NCI-H2171 (cell line): ENCODE measurements at regions not wholly inside any gene's neighbourhood (a gene's known extent, or its start where the extent isn't known, plus 50 kb on each side); places are given as distances from the start of the nearest gene placed in this dataset.
"Not testable (repeated sequence)": the region's sequence is repeated elsewhere in the genome, so short reads cannot be mapped to it uniquely, and the experiment has no call there.

Experiments
- DNase-seq: peaks from one replicate; lab custom pipeline; 2025; lab: John Stamatoyannopoulos, UW

DNA sequence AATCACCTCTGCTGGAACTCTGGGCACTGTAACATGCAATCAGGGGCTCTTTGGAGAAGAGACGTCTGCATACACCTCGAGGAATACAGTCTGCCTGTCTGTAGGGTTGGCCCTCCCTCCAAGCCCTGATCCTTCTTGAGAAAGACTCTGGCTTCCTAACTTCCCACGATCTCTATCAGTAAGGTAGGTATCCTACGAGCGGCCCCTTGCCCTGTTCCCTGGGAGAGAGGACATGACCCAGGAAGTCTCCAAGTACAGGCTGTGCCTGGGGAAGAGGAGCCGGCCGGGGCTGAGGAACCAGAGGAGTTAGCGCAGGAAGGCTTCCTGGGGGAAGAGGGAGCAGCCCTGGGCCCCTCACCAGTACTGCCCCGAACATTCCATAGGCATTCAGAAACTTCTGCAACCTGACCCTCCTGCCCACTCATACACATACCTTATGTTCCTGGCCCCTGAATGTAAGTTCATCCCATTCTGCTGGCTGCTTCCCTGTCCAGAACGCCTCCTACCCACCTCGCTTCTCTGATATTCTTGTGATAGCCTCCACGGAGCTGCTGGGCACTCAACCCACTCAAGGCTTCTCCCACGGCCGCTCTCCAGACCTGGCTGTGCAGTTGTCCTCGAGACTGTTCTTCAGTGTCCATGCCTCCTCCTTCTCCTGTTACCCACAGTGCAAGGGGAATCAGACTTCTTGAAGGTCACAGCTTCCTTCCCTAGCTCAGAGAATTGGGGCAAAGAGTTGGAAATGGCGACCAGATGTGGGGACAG lies 116.1 kb downstream of the CYP26B1 start:
- DNase-seq, result no peak

GRCh38 chr2:72028996-72029395 lies 118.7 kb downstream of the CYP26B1 start:
- DNase-seq, result no peak

- DNase-seq, result no peak
Observed at GRCh38 chr2:72028351-72028995, 119.2 kb downstream of the CYP26B1 start.

DNA sequence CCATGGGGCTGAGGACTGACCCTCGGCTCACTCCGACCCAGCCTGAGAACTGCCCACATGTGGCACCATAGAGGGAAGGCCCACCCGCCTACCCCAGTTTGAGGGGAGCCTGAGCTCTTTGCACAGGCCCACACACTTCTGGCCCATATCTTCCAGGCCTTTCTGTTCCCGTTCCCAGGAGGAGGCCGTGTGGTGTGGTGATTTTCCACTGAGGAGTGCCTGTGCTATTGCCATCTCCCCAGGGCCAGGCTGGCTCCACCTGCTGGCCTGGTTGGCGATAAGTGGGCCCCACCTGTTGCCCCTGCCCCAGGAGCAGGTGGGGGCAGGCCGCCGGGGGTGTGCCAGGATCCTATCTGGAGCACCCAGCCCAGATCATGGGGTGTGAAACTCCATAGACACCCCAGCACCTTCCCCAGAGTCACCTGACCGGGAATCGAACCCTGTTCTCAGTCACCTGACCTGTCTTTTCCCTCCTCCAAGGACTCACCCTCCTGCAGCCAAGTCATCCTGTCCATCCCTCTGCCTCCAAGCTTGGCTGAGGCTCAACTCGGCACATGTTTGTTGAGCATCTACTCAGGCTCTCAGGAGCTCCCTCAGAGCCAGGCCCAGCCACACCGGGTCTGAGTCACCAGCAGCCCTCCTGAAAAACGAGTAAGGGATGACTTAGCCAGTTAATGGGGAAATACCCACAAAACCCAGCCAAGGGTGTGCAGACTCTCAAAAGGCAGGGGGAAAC lies 120.1 kb downstream of the CYP26B1 start:
- no peak for DNase-seq

- no peak for DNase-seq
Observed at GRCh38 chr2:72026819-72027425, 120.7 kb downstream of the CYP26B1 start.

DNA sequence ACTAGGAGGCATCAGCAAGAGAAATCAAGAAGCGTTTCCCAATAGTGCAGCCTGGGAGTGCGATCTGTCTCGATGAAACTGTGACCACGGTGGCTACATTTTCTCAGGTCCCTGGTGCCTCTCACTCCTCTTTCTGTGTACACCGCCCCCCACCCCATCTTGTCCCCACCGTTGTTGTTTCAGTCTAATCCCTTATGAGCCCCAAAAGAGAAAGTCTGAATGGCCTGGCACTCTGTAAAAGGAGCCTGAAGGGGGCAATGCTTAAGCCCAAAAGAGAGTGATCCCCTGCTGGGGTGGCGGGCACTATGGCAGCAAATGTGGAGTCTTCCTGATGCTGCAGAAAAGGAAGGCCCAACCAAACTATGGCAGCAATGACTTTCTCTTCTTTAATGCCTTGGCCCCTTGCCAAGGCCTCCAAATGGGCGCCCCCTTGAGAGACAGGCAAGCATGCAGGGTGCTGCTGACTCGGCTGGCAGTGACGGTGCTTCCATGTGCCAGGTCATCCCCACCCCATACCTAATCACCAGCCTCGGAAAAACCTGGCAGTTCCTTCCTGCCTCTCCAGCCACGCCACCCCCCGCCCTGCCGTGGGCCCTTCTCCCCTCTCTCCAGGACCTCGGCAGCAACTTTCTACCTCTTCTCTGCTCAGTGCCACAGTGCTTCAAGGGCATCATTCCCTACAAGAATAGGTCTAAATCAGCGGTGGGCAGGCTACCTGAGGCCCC lies 123.0 kb downstream of the CYP26B1 start:
- peak; percentile 3 for DNase-seq

- no peak for DNase-seq
Observed at GRCh38 chr2:72023678-72024390, 123.8 kb downstream of the CYP26B1 start.

DNA sequence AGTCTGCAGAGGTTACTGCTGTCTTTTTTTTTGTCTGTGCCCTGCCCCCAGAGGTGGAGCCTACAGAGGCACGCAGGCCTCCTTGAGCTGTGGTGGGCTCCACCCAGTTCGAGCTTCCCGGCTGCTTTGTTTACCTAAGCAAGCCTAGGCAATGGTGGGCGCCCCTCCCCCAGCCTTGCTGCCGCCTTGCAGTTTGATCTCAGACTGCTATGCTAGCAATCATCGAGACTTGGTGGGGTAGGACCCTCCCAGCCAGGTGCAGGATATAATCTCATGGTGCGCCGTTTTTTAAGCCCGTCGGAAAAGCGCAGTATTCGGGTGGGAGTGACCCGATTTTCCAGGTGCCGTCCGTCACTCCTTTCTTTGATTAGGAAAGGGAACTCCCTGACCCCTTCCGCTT lies 126.3 kb downstream of the CYP26B1 start:
- not testable (repeated sequence) for DNase-seq

- no peak for DNase-seq
Observed at GRCh38 chr2:72015266-72015665, 132.4 kb downstream of the CYP26B1 start.

- DNase-seq, result no peak
Observed at GRCh38 chr2:72014831-72015230, 132.8 kb downstream of the CYP26B1 start.

DNA sequence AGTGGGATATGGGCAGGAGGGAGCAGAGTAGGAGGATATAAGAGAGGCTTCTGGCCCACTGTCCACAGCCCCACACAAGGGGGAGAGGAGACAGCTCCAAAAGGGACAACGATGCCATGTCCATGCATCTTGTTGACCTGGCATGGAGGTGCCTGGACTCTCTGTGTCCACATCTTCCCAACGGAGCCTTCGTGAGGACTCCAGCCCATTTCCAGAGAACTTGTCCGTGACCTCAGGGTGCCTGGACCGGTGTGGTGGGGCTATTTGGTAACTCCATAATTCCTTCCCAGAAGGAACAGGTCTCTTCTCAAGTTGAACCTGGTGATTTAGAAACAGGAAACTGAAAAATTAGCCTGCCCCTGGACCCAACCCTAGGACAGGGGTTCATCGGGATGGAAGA lies 133.9 kb downstream of the CYP26B1 start:
- no peak for DNase-seq

GRCh38 chr2:72012886-72013574 lies 134.6 kb downstream of the CYP26B1 start:
- no peak for DNase-seq

- no peak for DNase-seq
Observed at GRCh38 chr2:72011791-72012190, 135.9 kb downstream of the CYP26B1 start.

DNA sequence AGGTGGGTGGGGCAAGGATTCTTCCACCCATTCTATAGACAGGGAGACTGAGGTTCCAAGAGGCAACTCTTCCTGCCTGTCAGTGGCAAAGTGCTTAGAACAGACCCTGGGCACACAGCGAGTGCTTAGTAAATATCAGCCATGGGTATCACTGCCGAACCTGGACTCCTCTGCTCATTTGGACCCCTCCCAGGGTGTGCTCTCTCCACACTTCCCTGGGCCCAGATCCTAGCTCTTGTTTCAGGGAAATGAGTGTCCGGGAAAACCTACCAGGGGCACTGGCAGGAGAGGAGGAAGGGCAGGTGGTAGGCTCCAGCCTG lies 136.3 kb downstream of the CYP26B1 start:
- DNase-seq, result no peak

DNA sequence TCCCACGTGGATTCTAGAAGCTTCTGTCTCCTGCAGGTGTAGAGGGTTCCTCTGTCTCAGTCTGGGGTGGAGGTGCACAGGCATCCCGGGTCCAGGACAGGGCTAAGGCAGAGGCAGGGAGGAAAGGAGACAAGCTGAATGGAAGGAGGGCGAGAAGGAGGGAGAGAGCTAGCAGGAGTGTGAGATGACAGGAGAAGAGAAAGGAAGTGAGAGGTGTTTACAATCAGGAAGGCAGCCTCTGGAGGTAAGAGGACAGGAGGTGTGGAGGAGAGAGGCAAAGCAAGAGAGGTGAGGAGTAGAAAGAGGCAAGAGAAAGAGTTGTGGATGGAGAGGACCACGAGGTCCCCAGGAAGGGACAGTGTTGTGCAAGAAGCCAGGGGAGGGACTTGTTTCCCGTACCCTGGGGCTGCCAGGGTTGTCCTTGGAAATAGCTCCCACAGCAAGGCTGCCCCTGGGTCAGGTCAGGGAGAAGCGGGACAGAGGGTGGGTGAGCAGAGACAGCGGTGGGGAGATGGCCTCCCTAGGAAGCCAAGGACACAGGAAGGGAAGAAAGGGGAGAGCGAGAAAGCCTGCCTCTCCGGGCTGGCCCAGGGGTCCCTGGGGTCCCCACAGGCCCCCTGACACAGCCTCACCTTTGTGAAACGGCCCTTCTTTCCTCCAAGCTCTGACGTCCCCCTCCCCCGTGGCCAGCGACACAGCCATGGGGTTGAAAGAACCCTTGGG lies 136.9 kb downstream of the CYP26B1 start:
- DNase-seq, result no peak

- DNase-seq, result no peak
Observed at GRCh38 chr2:72008608-72009007, 139.1 kb downstream of the CYP26B1 start.

DNA sequence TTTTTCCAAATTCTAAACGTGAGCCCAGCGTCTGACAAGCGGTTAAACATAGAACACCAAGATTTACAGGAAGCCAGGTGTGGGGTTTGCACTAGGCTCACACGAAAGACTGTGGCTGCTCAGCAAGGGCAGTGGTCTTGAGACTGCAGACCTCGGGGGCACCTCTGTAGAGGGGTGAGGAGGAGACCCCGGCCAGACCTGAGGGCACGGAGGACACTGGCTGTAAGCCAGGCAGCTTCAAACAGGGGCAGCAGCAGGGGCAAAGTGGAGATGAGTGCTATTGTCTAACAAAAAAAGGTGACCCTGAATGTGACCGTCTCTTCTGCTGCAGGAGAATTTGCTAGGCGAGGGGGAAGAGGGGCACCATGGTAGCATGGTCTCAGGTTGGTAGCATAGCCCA lies 140.3 kb downstream of the CYP26B1 start:
- DNase-seq, result no peak

DNA sequence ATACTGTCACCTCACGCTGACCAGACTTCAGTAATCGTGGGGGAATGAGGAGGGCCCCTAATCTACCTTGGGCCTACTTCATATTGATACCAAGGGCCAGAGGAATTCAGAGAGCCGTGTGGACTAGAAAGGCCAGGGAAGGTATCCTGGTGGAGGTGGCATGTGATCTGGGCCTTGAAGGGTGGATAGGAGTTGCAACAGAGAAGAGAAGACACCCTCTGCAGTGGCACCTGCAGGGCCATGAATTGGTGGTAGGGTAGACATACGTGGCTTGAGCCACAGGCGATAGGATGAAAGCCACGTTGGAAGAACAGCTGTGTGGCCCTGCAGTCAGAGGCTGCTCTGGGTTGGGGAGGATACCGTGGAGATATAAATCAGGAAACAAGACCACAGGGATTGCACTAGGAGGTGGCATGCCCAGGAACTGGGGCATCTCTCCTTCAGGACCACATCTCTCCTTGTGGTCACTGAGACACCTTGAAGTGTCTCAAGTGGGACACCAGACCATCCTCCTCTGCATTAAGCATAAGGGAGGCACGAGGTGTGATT lies 141.4 kb downstream of the CYP26B1 start:
- DNase-seq, result no peak

GRCh38 chr2:72004976-72005375 lies 142.7 kb downstream of the CYP26B1 start:
- no peak for DNase-seq
